CD4-positive, CD25-positive, alpha-beta regulatory T cell (primary cell): ENCODE measurements at regions not wholly inside any gene's neighbourhood (a gene's known extent, or its start where the extent isn't known, plus 50 kb on each side); places are given as distances from the start of the nearest gene placed in this dataset.
A peak's percentile ranks its signal among the peaks of the same experiment; 100 is the strongest.

Experiments used
- ATAC-seq, 2 donors: fragments of 150-1000 bp; cut with Tn5 transposase; one replicate each; pipeline ENCODE4 v1.10.0; 2021; ENCODE audit warnings: low read depth in 2 of 2, moderate number of reproducible peaks in 2 of 2, moderate library complexity in 1 of 2
- DNase-seq, 3 donors: peaks; one replicate each; pipeline versions ENCODE4 v3.0.0 to v3.0.0-alpha.2; 2012 to 2022; ENCODE audit warnings: mixed read lengths in 1 of 3
- H3K27ac ChIP-seq: one replicate; pipeline ENCODE4 v1.7.0; 2013; ENCODE audit warnings: mild to moderate bottlenecking, low read length; ENCODE audit not compliant: insufficient read depth, poor library complexity, severe bottlenecking
- H3K27me3 ChIP-seq: one replicate; pipeline ENCODE4 v1.7.0; 2013; ENCODE audit warnings: low read length; ENCODE audit not compliant: control insufficient read depth, insufficient read depth
- H3K36me3 ChIP-seq: one replicate; pipeline ENCODE4 v1.7.0; 2013; ENCODE audit warnings: mild to moderate bottlenecking, low read length, moderate library complexity; ENCODE audit not compliant: control insufficient read depth, insufficient read depth
- H3K4me1 ChIP-seq: 2 replicates; pipeline ENCODE4 v1.7.0; 2013; ENCODE audit warnings: mild to moderate bottlenecking, low read length; ENCODE audit not compliant: insufficient read depth, control insufficient read depth, poor library complexity, severe bottlenecking
- H3K4me3 ChIP-seq: one replicate; pipeline ENCODE4 v1.7.0; 2013; ENCODE audit warnings: low read depth, mild to moderate bottlenecking, low read length, moderate library complexity
- H3K9me3 ChIP-seq, 2 experiments: 1 replicate in 1 of 2; 2 replicates in 1 of 2; pipeline ENCODE4 v1.7.0; 2013; ENCODE audit warnings: low read length in 2 of 2, mild to moderate bottlenecking in 1 of 2, moderate library complexity in 1 of 2; ENCODE audit not compliant: control insufficient read depth in 2 of 2
- H3K27ac Mint-ChIP-seq, 3 donors: one replicate each; pipeline ENCODE4 v1.8.0; 2020 to 2022; ENCODE audit warnings: mild to moderate bottlenecking in 3 of 3, mixed read lengths in 3 of 3, moderate library complexity in 2 of 3
- H3K27me3 Mint-ChIP-seq: one replicate; pipeline ENCODE4 v1.8.0; 2022; ENCODE audit warnings: mild to moderate bottlenecking, mixed read lengths
- H3K36me3 Mint-ChIP-seq: one replicate; pipeline ENCODE4 v1.8.0; 2020; ENCODE audit warnings: mixed read lengths
- H3K4me1 Mint-ChIP-seq, 4 donors: one replicate each; pipeline ENCODE4 v1.8.0; 2020 to 2022; ENCODE audit warnings: mixed read lengths in 4 of 4, mild to moderate bottlenecking in 1 of 4
- H3K4me3 Mint-ChIP-seq, 4 donors: one replicate each; pipeline ENCODE4 v1.8.0; 2020 to 2022; ENCODE audit warnings: mild to moderate bottlenecking in 4 of 4, mixed read lengths in 4 of 4, moderate library complexity in 3 of 4
- H3K9me3 Mint-ChIP-seq, 7 donors: one replicate each; pipeline ENCODE4 v1.8.0; 2020 to 2022; ENCODE audit warnings: mixed read lengths in 7 of 7, mild to moderate bottlenecking in 3 of 7, moderate library complexity in 2 of 7

DNA sequence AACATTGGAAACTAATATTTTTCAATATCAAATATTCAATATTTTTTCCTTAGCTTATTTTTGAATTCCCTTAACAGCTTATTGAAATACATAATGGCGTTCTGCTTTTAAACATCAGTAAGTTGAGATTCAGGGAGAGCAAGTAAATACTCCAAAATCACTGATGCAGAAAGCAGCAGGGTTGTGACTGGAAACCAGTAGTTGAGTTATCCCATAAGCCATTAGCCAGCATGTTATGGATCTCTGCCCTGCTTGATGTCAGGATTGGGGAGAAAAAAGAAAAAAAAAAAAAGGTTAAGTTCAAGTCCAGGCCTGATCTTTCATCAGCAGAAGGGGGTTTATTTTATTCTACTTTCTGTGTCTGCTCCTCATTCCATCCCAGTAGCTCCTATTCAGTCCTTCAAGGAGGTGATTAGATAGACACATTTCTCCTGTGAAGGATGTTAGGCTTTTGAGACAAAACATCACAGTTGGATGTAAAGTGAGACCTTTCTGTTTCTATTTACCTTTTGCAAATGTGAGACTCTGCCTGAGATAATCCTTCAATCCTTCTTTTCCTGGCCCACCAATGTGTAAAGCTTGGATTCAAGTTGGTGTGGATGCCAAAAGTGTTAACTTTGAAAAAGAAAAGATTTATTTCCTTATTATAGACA lies 110.9 kb upstream of the HDAC9 start:
- H3K27ac Mint-ChIP-seq = no peak overlapping the region
- DNase-seq (no peak), ATAC-seq (no peak)
- Histone ChIP-seq H3K27ac (no peak overlapping the region), H3K4me3 (no peak overlapping the region), H3K36me3 (no peaks in the 10 kb centered on the region), H3K4me1 (no peaks in the 10 kb centered on the region), H3K9me3 (no peaks in the 10 kb centered on the region), H3K27me3 (no peaks in the 10 kb centered on the region)
- H3K27me3 Mint-ChIP-seq = no peaks in the 10 kb centered on the region
- no peaks in the 10 kb centered on the region for H3K36me3 Mint-ChIP-seq
- peaks cover 0 to 4% (median 0%) of the 10 kb centered on the region in 4 donors for H3K4me1 Mint-ChIP-seq
- H3K4me3 Mint-ChIP-seq = no peak overlapping the region
- peaks cover 0 to 2% (median 0%) of the 10 kb centered on the region in 7 donors for H3K9me3 Mint-ChIP-seq

DNA sequence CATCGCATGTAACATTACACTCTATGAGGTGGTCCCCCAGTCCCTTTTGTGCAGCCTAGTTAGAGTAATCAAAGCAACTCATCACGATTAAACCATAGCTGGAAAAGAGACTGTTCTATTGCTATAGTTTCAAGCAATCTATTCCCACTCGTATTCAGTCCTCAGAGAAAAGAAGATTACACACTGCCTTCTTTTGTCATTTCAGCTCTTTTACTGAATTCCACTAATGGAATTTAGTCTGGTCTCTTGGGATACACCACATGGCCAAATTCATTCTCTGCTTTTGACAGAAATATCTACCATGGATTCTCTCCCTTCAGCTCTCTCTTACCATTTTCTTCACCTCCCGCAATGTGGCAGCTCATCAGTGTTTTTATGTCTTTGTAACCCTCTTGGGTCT lies 108.9 kb upstream of the HDAC9 start:
- Histone ChIP-seq H3K36me3 (no peaks in the 10 kb centered on the region), H3K9me3 (no peaks in the 10 kb centered on the region), H3K4me3 (no peak overlapping the region), H3K27ac (no peak overlapping the region), H3K4me1 (no peaks in the 10 kb centered on the region), H3K27me3 (no peaks in the 10 kb centered on the region)
- H3K4me1 Mint-ChIP-seq = peaks cover 0 to 4% (median 0%) of the 10 kb centered on the region in 4 donors
- no peak for DNase-seq
- no peak overlapping the region for H3K4me3 Mint-ChIP-seq
- no peak overlapping the region for H3K27ac Mint-ChIP-seq
- no peaks in the 10 kb centered on the region for H3K36me3 Mint-ChIP-seq
- H3K9me3 Mint-ChIP-seq = peaks cover 0 to 2% (median 0%) of the 10 kb centered on the region in 7 donors
- H3K27me3 Mint-ChIP-seq = no peaks in the 10 kb centered on the region
- no peak for ATAC-seq

DNA sequence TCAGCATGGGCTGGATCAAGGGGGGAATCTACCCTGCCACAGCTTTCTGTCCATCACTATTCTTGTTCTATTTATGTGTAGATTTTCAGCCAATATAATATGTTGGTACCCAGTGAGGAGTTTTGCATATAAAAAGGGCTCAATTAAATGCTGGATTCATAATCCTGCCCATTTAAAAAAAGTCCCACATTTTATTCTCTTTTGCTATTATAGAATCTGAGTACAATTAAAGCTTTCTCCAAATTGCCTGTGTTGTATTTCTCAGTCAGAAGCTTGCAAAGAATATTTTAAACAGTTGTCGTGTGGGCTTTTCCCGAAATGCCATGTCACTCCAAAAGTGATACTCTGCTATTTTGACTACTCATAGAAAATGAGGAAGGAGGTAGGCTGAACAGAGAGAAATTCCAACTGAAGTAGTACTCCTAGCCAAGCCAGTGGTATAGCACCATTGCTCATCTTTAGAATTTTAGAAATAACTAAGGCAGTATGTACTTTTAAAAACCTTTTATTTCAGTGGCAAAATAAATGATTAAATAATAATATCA lies 108.3 kb upstream of the HDAC9 start:
- peaks cover 0 to 4% (median 0%) of the 10 kb centered on the region in 4 donors for H3K4me1 Mint-ChIP-seq
- H3K4me3 Mint-ChIP-seq = no peak overlapping the region
- H3K27me3 Mint-ChIP-seq = no peaks in the 10 kb centered on the region
- no peaks in the 10 kb centered on the region for H3K9me3 ChIP-seq
- H3K9me3 Mint-ChIP-seq = peaks cover 0 to 2% (median 0%) of the 10 kb centered on the region in 7 donors
- ATAC-seq (no peak), DNase-seq (no peak)
- H3K27me3 ChIP-seq = no peaks in the 10 kb centered on the region
- H3K27ac Mint-ChIP-seq = no peak overlapping the region
- no peak overlapping the region for H3K4me3 ChIP-seq
- no peak overlapping the region for H3K27ac ChIP-seq
- no peaks in the 10 kb centered on the region for H3K4me1 ChIP-seq
- no peaks in the 10 kb centered on the region for H3K36me3 ChIP-seq
- H3K36me3 Mint-ChIP-seq = no peaks in the 10 kb centered on the region

DNA sequence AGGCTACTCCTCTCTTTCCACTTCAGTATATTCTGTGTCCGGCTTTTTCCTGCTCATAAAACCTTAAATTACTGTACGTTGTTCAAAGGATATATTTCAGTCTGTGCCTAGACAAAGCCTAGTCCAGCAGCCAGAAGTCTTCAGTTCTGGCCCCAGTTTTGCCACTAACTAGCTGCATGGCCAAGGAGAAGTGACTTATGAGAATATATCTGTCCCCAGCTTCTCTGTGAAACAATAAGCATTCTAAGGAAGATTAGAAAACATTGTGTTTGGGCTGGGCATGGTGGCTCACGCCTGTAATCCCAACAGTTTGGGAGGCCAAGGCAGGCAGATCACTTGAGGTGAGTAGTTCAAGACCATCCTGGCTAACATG lies 105.0 kb upstream of the HDAC9 start:
- no peak overlapping the region for H3K27ac ChIP-seq
- H3K27ac Mint-ChIP-seq = no peak overlapping the region
- ATAC-seq (no peak), DNase-seq (no peak)
- no peaks in the 10 kb centered on the region for H3K36me3 ChIP-seq
- H3K36me3 Mint-ChIP-seq = no peaks in the 10 kb centered on the region
- H3K4me1 Mint-ChIP-seq = peaks cover 0 to 4% (median 0%) of the 10 kb centered on the region in 4 donors
- H3K9me3 Mint-ChIP-seq = peaks cover 0 to 2% (median 0%) of the 10 kb centered on the region in 7 donors
- no peaks in the 10 kb centered on the region for H3K4me1 ChIP-seq
- H3K4me3 Mint-ChIP-seq = no peak overlapping the region
- H3K4me3 ChIP-seq = no peak overlapping the region
- no peaks in the 10 kb centered on the region for H3K27me3 Mint-ChIP-seq
- no peaks in the 10 kb centered on the region for H3K27me3 ChIP-seq
- H3K9me3 ChIP-seq = no peaks in the 10 kb centered on the region

DNA sequence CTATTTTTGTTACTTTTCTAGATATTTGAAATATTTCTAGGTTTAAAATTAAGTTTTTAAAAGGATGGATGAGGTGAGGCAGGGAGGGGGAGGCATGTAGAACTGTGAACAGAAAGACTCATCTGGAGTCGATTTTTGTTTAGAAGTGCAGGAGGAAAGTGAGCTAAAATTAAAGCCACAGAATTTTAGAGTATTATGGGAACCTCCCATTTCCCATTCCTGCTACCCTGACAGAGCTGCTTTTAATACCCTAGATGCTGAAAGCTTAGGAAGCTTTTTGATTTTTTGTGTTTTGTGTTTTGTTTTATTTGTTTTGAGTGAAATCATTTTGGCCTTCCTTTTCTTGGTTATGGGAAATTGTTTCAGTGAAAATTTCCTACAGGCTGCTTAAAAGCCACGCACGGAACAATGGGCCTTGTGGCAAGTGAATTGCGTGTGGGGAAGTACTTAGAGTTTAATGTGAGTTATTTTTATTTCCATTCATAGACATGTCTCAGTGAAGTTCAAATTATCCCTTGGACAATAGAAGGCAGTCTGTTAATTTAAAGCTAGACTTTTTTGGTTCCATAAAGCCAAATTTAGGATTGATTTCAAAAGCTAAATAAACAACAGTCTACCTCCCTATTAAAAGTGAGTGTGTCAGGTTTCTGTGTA lies 102.0 kb upstream of the HDAC9 start:
- ATAC-seq (no peak), DNase-seq (no peak)
- Mint-ChIP-seq H3K27ac (peak overlapping the region in 1 of 3 donors; percentile 73), H3K4me1 (peaks cover 0 to 4% (median 0%) of the 10 kb centered on the region in 4 donors), H3K4me3 (no peak overlapping the region), H3K9me3 (peaks cover 0 to 2% (median 0%) of the 10 kb centered on the region in 7 donors), H3K27me3 (no peaks in the 10 kb centered on the region), H3K36me3 (no peaks in the 10 kb centered on the region)
- Histone ChIP-seq H3K27ac (no peak overlapping the region), H3K4me3 (no peak overlapping the region), H3K27me3 (no peaks in the 10 kb centered on the region), H3K4me1 (no peaks in the 10 kb centered on the region), H3K9me3 (no peaks in the 10 kb centered on the region), H3K36me3 (no peaks in the 10 kb centered on the region)

DNA sequence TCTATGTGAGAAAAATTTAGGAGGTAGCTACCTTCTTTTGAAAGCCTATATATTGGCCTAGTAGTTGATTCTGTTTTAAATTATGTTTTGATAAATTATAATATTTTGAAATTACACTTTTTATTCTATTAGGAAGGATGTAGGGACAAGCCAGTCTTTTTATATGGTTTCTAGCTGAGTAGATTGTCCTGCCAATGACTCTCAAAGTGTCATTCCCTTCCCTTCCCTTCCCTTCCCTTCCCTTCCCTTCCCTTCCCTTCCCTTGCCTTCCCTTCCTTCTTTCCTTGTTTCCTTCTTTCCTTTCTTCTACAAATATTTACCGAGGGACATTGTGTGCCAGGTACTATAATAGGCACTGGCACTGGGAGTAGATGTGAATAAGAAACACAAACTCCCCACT lies 99.7 kb upstream of the HDAC9 start:
- H3K4me3 Mint-ChIP-seq = no peak overlapping the region
- no peak overlapping the region for H3K4me3 ChIP-seq

DNA sequence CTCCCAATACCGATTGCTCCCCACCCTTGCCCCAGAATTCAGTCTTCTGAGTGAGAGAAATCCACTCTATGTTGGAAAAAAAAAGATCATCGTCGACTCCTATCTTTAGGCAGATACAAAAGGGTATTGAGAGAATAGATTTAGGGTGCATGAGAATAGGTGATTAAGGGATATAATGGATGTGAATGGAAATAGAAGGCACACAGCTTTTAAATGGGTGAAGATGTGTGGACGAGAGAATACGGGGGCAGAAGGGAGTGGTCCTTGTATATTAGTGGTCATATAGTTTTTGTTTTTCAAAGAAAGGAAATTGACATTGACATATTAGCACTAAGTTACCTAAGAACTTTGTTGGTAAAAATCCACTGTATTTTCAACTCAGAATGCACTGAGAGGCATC lies 98.6 kb upstream of the HDAC9 start:
- Histone ChIP-seq H3K36me3 (no peaks in the 10 kb centered on the region), H3K4me1 (no peaks in the 10 kb centered on the region), H3K27me3 (peaks cover 2% of the 10 kb centered on the region), H3K4me3 (no peak overlapping the region), H3K9me3 (no peaks in the 10 kb centered on the region), H3K27ac (no peak overlapping the region)
- Mint-ChIP-seq H3K4me3 (no peak overlapping the region), H3K9me3 (peaks cover 0 to 9% (median 0%) of the 10 kb centered on the region in 7 donors), H3K27ac (no peak overlapping the region), H3K36me3 (no peaks in the 10 kb centered on the region), H3K4me1 (no peaks in the 10 kb centered on the region), H3K27me3 (no peaks in the 10 kb centered on the region)
- ATAC-seq = no peak
- no peak for DNase-seq

More for the DNA sequence above, 99.7 kb upstream of the HDAC9 start:
- no peaks in the 10 kb centered on the region for H3K4me1 ChIP-seq
- no peak overlapping the region for H3K27ac Mint-ChIP-seq
- H3K9me3 Mint-ChIP-seq = peaks cover 0 to 9% (median 0%) of the 10 kb centered on the region in 7 donors
- H3K27me3 Mint-ChIP-seq = no peaks in the 10 kb centered on the region
- no peaks in the 10 kb centered on the region for H3K36me3 Mint-ChIP-seq
- peaks cover 2% of the 10 kb centered on the region for H3K27me3 ChIP-seq
- no peak overlapping the region for H3K27ac ChIP-seq
- DNase-seq (no peak), ATAC-seq (no peak)
- H3K4me1 Mint-ChIP-seq = no peaks in the 10 kb centered on the region
- no peaks in the 10 kb centered on the region for H3K9me3 ChIP-seq
- no peaks in the 10 kb centered on the region for H3K36me3 ChIP-seq
